ENCODE measurements at regions not wholly inside any gene's neighbourhood (a gene's known extent, or its start where the extent isn't known, plus 50 kb on each side); places are given as distances from the start of the nearest gene placed in this dataset.

- intact Hi-C loops (cut with micrococcal nuclease; ENCODE audit: unreplicated experiment): loop anchor here (2.0 kb wide), 1 partner anchor 43 kb away; no protein-coding TSS in a partner anchor
- peak overlapping the region; percentile 49 for H3K27ac Mint-ChIP-seq (ENCODE audit: unreplicated experiment)
These were observed 54.1 kb upstream of the CDKN2AIPNL start for GRCh38 chr5:134465816-134466240.

GRCh38 chr5:134464988-134465815 is 53.5 kb upstream of the CDKN2AIPNL start:
- BruUV-seq (replicated peaks): no TSS peak
- intact Hi-C loops (cut with micrococcal nuclease; ENCODE audit: unreplicated experiment): no loop called here
- no peak for TF ChIP-seq CTCF (IDR thresholded peaks at IDR 0.05; ENCODE audit: unreplicated experiment)
- H3K36me3 Mint-ChIP-seq (ENCODE audit: insufficient read depth, unreplicated experiment): peaks cover 12% of the 10 kb centered on the region
- peaks cover 11% of the 10 kb centered on the region for H3K4me1 Mint-ChIP-seq (ENCODE audit: low read depth, unreplicated experiment)
- H3K27ac Mint-ChIP-seq (ENCODE audit: unreplicated experiment): peak overlapping the region; percentile 42
- H3K4me3 Mint-ChIP-seq (ENCODE audit: low read depth, unreplicated experiment): peak overlapping the region; percentile 61
- H3K9me3 Mint-ChIP-seq (ENCODE audit: low read depth, unreplicated experiment): no peaks in the 10 kb centered on the region
- CTCF ChIA-PET: interaction anchor here (0.6 to 2.4 kb wide), 14 partner anchors 13 to 1096 kb away, joined by 3 to 16 read pairs (median 8); partner anchors contain the start of genes CDKN2AIPNL, JADE2 and SEC24A
- no peak for DNase-seq
- H3K27me3 Mint-ChIP-seq (ENCODE audit: unreplicated experiment): no peaks in the 10 kb centered on the region

More at GRCh38 chr5:134465816-134466240, 54.1 kb upstream of the CDKN2AIPNL start:
- peak; percentile 96 for DNase-seq
- TF ChIP-seq CTCF (IDR thresholded peaks at IDR 0.05; ENCODE audit: unreplicated experiment): no peak
- peaks cover 11% of the 10 kb centered on the region for H3K4me1 Mint-ChIP-seq (ENCODE audit: low read depth, unreplicated experiment)
- H3K27me3 Mint-ChIP-seq (ENCODE audit: unreplicated experiment): no peaks in the 10 kb centered on the region
- peaks cover 12% of the 10 kb centered on the region for H3K36me3 Mint-ChIP-seq (ENCODE audit: insufficient read depth, unreplicated experiment)
- CTCF ChIA-PET: interaction anchor here (0.6 to 2.4 kb wide), 15 partner anchors 14 to 183 kb away, joined by 3 to 16 read pairs (median 8); partner anchors contain the start of genes CDKN2AIPNL, JADE2 and SEC24A
- no TSS peak for BruUV-seq (replicated peaks)
- peak overlapping the region; percentile 61 for H3K4me3 Mint-ChIP-seq (ENCODE audit: low read depth, unreplicated experiment)
- H3K9me3 Mint-ChIP-seq (ENCODE audit: low read depth, unreplicated experiment): no peaks in the 10 kb centered on the region

GRCh38 chr5:134463991-134464760 is 52.5 kb upstream of the CDKN2AIPNL start:
- TF ChIP-seq CTCF (IDR thresholded peaks at IDR 0.05; ENCODE audit: unreplicated experiment): no peak
- no peaks in the 10 kb centered on the region for H3K27me3 Mint-ChIP-seq (ENCODE audit: unreplicated experiment)
- H3K4me3 Mint-ChIP-seq (ENCODE audit: low read depth, unreplicated experiment): no peak overlapping the region
- CTCF ChIA-PET: interaction anchor here (0.7 kb wide), 2 partner anchors 47 to 1095 kb away, joined by 3 to 8 read pairs; no protein-coding TSS in a partner anchor
- no peak for DNase-seq
- peaks cover 11% of the 10 kb centered on the region for H3K4me1 Mint-ChIP-seq (ENCODE audit: low read depth, unreplicated experiment)
- peaks cover 12% of the 10 kb centered on the region for H3K36me3 Mint-ChIP-seq (ENCODE audit: insufficient read depth, unreplicated experiment)
- intact Hi-C loops (cut with micrococcal nuclease; ENCODE audit: unreplicated experiment): no loop called here
- no TSS peak for BruUV-seq (replicated peaks)
- no peaks in the 10 kb centered on the region for H3K9me3 Mint-ChIP-seq (ENCODE audit: low read depth, unreplicated experiment)
- H3K27ac Mint-ChIP-seq (ENCODE audit: unreplicated experiment): no peak overlapping the region

- intact Hi-C loops (cut with micrococcal nuclease; ENCODE audit: unreplicated experiment): no loop called here
- H3K27me3 Mint-ChIP-seq (ENCODE audit: unreplicated experiment): no peaks in the 10 kb centered on the region
- BruUV-seq (replicated peaks): no TSS peak
- H3K36me3 Mint-ChIP-seq (ENCODE audit: insufficient read depth, unreplicated experiment): peaks cover 12% of the 10 kb centered on the region
- H3K9me3 Mint-ChIP-seq (ENCODE audit: low read depth, unreplicated experiment): no peaks in the 10 kb centered on the region
- H3K4me3 Mint-ChIP-seq (ENCODE audit: low read depth, unreplicated experiment): no peak overlapping the region
- no peak for DNase-seq
- H3K27ac Mint-ChIP-seq (ENCODE audit: unreplicated experiment): no peak overlapping the region
- CTCF ChIA-PET: no interaction called here
- TF ChIP-seq CTCF (IDR thresholded peaks at IDR 0.05; ENCODE audit: unreplicated experiment): no peak
- H3K4me1 Mint-ChIP-seq (ENCODE audit: low read depth, unreplicated experiment): peaks cover 11% of the 10 kb centered on the region
These were observed 51.6 kb upstream of the CDKN2AIPNL start for GRCh38 chr5:134463176-134463720.
